ENCODE measurements at regions not wholly inside any gene's neighbourhood (a gene's known extent, or its start where the extent isn't known, plus 50 kb on each side); places are given as distances from the start of the nearest gene placed in this dataset.

GRCh38 chr19:13629687-13630357, 123.5 kb upstream of the CACNA1A start:
- Mint-ChIP-seq H3K9me3 (peaks cover 10% of the 10 kb centered on the region), H3K36me3 (ENCODE audit: low read depth) (no peaks in the 10 kb centered on the region), H3K27ac (no peak overlapping the region), H3K4me3 (no peak overlapping the region), H3K4me1 (peaks cover 18% of the 10 kb centered on the region), H3K27me3 (ENCODE audit: low read depth, poor library complexity) (peaks cover 20% of the 10 kb centered on the region)
- DNase-seq, result no peak
- no peak for TF ChIP-seq CTCF (IDR thresholded peaks at IDR 0.05)

- Mint-ChIP-seq H3K27me3 (ENCODE audit: low read depth, poor library complexity) (peaks cover 43% of the 10 kb centered on the region), H3K4me1 (peaks cover 25% of the 10 kb centered on the region), H3K36me3 (ENCODE audit: low read depth) (no peaks in the 10 kb centered on the region), H3K4me3 (no peak overlapping the region), H3K9me3 (peaks cover 6% of the 10 kb centered on the region), H3K27ac (no peak overlapping the region)
- no peak for TF ChIP-seq CTCF (IDR thresholded peaks at IDR 0.05)
- no peak for DNase-seq
Observed at GRCh38 chr19:13627531-13627930, 121.3 kb upstream of the CACNA1A start.

GRCh38 chr19:13623716-13624710, 117.7 kb upstream of the CACNA1A start:
- DNase-seq, result no peak
- Mint-ChIP-seq H3K4me1 (peaks cover 32% of the 10 kb centered on the region), H3K27me3 (ENCODE audit: low read depth, poor library complexity) (peaks cover 56% of the 10 kb centered on the region), H3K36me3 (ENCODE audit: low read depth) (no peaks in the 10 kb centered on the region), H3K4me3 (no peak overlapping the region), H3K9me3 (no peaks in the 10 kb centered on the region), H3K27ac (no peak overlapping the region)
- no peak for TF ChIP-seq CTCF (IDR thresholded peaks at IDR 0.05)

GRCh38 chr19:13622766-13623715, 116.8 kb upstream of the CACNA1A start:
- H3K36me3 Mint-ChIP-seq (ENCODE audit: low read depth), result no peaks in the 10 kb centered on the region
- DNase-seq, result no peak
- peaks cover 63% of the 10 kb centered on the region for H3K27me3 Mint-ChIP-seq (ENCODE audit: low read depth, poor library complexity)
- peak overlapping the region; percentile 55 for H3K4me3 Mint-ChIP-seq
- no peaks in the 10 kb centered on the region for H3K9me3 Mint-ChIP-seq
- no peak for TF ChIP-seq CTCF (IDR thresholded peaks at IDR 0.05)
- H3K4me1 Mint-ChIP-seq, result peaks cover 32% of the 10 kb centered on the region
- H3K27ac Mint-ChIP-seq, result peak overlapping the region; percentile 46

GRCh38 chr19:13621413-13621812, 115.1 kb upstream of the CACNA1A start:
- Mint-ChIP-seq H3K27ac (no peak overlapping the region), H3K4me3 (no peak overlapping the region), H3K9me3 (no peaks in the 10 kb centered on the region), H3K27me3 (ENCODE audit: low read depth, poor library complexity) (peaks cover 77% of the 10 kb centered on the region), H3K36me3 (ENCODE audit: low read depth) (no peaks in the 10 kb centered on the region), H3K4me1 (peaks cover 32% of the 10 kb centered on the region)
- TF ChIP-seq CTCF (IDR thresholded peaks at IDR 0.05), result no peak
- no peak for DNase-seq

Measured in nephron progenitor cell (in vitro differentiated cells).